SK-N-MC (cell line): ENCODE measurements at regions not wholly inside any gene's neighbourhood (a gene's known extent, or its start where the extent isn't known, plus 50 kb on each side); places are given as distances from the start of the nearest gene placed in this dataset.
"Not testable (repeated sequence)": the region's sequence is repeated elsewhere in the genome, so short reads cannot be mapped to it uniquely, and the experiment has no call there.

Experiments used
- DNase-seq: peaks from one replicate; pipeline ENCODE4 v3.0.0-alpha.2; 2011; ENCODE audit warnings: low read depth, low spot score
- H3K27ac ChIP-seq: fragments of 200-600 bp; sonication (generic); 2 replicates; pipeline ENCODE4 v1.5.1; 2016; ENCODE audit warnings: mixed run types
- H3K36me3 ChIP-seq: fragments of 200-600 bp; sonication (generic); 2 replicates; pipeline ENCODE4 v1.6.1; 2017; ENCODE audit warnings: antibody characterized with exemption, low read length, mixed read lengths; ENCODE audit not compliant: insufficient read depth
- H3K4me3 ChIP-seq: fragments of 200-600 bp; sonication (generic); 2 replicates; pipeline ENCODE4 v1.5.1; 2016
- H3K9ac ChIP-seq: fragments of 200-600 bp; sonication (generic); 2 replicates; pipeline ENCODE4 v1.8.0; 2017; ENCODE audit warnings: mixed run types, mixed read lengths; ENCODE audit not compliant: insufficient read length
- H3K9me3 ChIP-seq: fragments of 200-600 bp; sonication (generic); 2 replicates; pipeline ENCODE4 v1.6.1; 2017; ENCODE audit warnings: low read depth, mild to moderate bottlenecking, antibody characterized with exemption, low read length, moderate library complexity, mixed read lengths
- EZH2 ChIP-seq: fragments of 200-600 bp; sonication (generic); IDR thresholded peaks from one replicate; pipeline ENCODE4 v1.6.1; 2017; ENCODE audit warnings: antibody characterized with exemption
- FOXP2 ChIP-seq: optimal IDR thresholded peaks from 2 replicates; pipeline ENCODE3; 2011; ENCODE audit warnings: mild to moderate bottlenecking, moderate library complexity; ENCODE audit not compliant: insufficient read depth; ENCODE audit errors: extremely low read length, control extremely low read depth
- POLR2AphosphoS5 ChIP-seq: IDR thresholded peaks from 2 replicates; pipeline ENCODE4 v1.6.1; 2012; ENCODE audit warnings: mild to moderate bottlenecking, low read depth, low read length, borderline replicate concordance

DNA sequence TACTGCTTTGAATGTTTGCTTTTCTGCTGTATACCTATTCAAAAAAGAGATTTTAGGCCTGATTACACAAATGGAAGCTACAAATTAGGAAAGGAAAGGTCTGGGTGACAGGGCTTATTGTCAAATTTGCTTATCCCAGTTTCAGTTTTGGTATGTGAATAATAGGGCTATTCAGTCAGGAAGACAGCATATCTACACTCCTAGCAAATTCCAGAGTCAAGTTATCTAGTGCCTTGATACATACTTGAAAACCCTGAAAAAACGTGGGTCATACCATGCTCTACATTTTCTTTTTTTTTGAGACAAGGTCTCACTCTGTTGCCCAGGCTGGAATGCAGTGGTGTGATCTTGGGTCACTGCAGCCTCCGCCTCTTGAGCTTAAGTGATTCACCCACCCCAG, 59.2 kb upstream of the CCDC180 start:
- H3K4me3 ChIP-seq, H3K9me3 ChIP-seq, DNase-seq, H3K27ac ChIP-seq, H3K36me3 ChIP-seq, H3K9ac ChIP-seq: not testable (repeated sequence)

DNA sequence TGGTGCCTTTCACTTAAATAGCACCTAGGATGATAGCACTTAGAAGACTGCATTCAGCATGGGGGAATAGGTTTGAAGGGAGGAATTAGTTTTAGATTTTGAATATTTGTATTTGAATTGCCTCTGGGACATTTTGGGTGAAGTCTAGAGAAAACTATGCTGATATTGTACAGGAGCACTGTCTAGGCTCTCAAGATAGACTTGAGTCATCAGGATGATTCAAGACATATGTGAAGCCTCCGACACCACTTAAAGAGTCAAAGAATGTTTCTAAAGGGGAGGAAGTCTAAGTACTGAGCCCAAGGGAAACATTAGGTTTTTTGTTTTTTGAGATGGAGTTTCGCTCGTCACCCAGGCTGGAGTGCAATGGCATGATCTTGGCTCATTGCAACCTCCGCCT, 63.9 kb upstream of the CCDC180 start:
- no peak overlapping the region for H3K4me3 ChIP-seq
- TF ChIP-seq EZH2 (no peak), POLR2AphosphoS5 (no peak), FOXP2 (no peak)
- H3K9me3 ChIP-seq: no peaks in the 10 kb centered on the region
- no peak overlapping the region for H3K9ac ChIP-seq
- DNase-seq: no peak
- no peak overlapping the region for H3K27ac ChIP-seq
- H3K36me3 ChIP-seq: no peaks in the 10 kb centered on the region

GRCh38 chr9:97241430-97241829, 66.0 kb upstream of the CCDC180 start:
- DNase-seq, H3K36me3 ChIP-seq, H3K9ac ChIP-seq, H3K9me3 ChIP-seq, H3K27ac ChIP-seq, H3K4me3 ChIP-seq: not testable (repeated sequence)

GRCh38 chr9:97237951-97238889, 69.2 kb upstream of the CCDC180 start:
- peak overlapping the region; percentile 78 for H3K27ac ChIP-seq
- H3K9ac ChIP-seq: peak overlapping the region; percentile 83
- TF ChIP-seq FOXP2 (no peak), EZH2 (no peak), POLR2AphosphoS5 (peak; percentile 53)
- peak; percentile 28 for DNase-seq
- no peaks in the 10 kb centered on the region for H3K36me3 ChIP-seq
- H3K9me3 ChIP-seq: no peaks in the 10 kb centered on the region
- H3K4me3 ChIP-seq: peak overlapping the region; percentile 84

DNA sequence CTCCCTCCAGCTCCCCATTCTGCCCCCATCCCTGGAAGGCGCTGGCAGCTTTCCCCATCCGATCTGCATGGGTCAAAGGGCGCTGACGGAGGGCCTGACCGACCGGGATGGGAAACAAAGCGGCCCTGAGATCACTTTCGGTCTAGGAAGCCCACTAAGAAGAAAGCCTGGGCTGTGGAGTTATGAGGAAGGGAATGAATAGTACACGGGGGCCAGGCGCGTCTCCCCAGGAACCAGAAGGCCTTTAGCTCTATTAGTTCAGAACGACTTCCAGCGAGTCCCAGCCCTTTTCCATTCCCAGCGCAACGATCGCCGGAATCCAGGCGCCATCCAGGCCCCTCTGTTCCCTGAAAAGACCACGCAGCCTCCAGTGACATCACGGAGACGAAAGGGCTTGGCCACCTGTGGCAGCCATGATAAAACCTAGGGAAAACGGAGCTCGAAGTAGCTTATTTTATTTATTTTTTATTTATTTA, 70.1 kb upstream of the CCDC180 start:
- Histone ChIP-seq H3K27ac (no peak overlapping the region), H3K9ac (no peak overlapping the region), H3K36me3 (no peaks in the 10 kb centered on the region), H3K4me3 (peak overlapping the region; percentile 84; the same call in 1 of the 2 replicates), H3K9me3 (no peaks in the 10 kb centered on the region)
- TF ChIP-seq EZH2: no peak
- no peak for TF ChIP-seq FOXP2
- no peak for TF ChIP-seq POLR2AphosphoS5
- DNase-seq: no peak

- not testable (repeated sequence) for H3K4me3 ChIP-seq, H3K36me3 ChIP-seq, H3K27ac ChIP-seq, H3K9me3 ChIP-seq, H3K9ac ChIP-seq, DNase-seq
These were observed 74.5 kb upstream of the CCDC180 start for GRCh38 chr9:97233009-97233400.

DNA sequence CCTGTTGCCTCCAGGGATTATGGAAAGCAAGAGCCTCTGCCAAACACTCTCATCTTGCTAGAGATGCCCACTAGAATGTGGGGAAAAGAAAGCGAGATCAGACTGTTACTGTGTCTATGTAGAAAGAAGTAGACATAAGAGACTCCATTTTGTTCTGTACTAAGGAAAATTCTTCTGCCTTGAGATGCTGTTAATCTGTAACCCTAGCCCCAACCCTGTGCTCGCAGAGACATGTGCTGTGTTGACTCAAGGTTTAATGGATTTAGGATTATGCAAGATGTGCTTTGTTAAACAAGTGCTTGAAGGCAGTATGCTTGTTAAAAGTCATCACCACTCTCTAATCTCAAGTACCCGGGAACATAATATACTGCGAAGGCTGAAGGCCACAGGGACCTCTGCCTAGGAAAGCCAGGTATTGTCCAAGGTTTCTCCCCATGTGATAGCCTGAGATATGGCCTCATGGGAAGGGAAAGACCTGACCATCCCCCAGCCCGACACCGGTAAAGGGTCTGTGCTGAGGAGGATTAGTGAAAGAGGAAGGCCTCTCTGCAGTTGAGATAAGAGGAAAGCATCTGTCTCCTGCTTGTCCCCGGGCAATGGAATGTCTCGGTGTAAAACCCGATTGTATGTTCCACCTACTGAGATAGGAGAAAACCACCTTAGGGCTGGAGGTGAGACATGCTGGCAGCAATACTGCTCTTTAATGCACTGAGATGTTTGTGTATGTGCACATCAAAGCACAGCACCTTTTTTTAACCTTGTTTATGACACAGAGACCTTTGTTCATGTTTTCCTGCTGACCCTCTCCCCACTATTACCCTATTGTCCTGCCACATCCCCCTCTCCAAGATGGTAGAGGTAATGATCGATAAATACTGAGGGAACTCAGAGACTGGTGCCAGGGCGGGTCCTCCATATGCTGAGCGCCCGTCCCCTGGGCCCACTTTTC, 75.1 kb upstream of the CCDC180 start:
- not testable (repeated sequence) for H3K9ac ChIP-seq, H3K4me3 ChIP-seq, H3K9me3 ChIP-seq, H3K36me3 ChIP-seq, H3K27ac ChIP-seq, DNase-seq

GRCh38 chr9:97222393-97222792, 85.1 kb upstream of the CCDC180 start:
- DNase-seq, H3K9me3 ChIP-seq, H3K4me3 ChIP-seq, H3K36me3 ChIP-seq, H3K9ac ChIP-seq, H3K27ac ChIP-seq: not testable (repeated sequence)

DNA sequence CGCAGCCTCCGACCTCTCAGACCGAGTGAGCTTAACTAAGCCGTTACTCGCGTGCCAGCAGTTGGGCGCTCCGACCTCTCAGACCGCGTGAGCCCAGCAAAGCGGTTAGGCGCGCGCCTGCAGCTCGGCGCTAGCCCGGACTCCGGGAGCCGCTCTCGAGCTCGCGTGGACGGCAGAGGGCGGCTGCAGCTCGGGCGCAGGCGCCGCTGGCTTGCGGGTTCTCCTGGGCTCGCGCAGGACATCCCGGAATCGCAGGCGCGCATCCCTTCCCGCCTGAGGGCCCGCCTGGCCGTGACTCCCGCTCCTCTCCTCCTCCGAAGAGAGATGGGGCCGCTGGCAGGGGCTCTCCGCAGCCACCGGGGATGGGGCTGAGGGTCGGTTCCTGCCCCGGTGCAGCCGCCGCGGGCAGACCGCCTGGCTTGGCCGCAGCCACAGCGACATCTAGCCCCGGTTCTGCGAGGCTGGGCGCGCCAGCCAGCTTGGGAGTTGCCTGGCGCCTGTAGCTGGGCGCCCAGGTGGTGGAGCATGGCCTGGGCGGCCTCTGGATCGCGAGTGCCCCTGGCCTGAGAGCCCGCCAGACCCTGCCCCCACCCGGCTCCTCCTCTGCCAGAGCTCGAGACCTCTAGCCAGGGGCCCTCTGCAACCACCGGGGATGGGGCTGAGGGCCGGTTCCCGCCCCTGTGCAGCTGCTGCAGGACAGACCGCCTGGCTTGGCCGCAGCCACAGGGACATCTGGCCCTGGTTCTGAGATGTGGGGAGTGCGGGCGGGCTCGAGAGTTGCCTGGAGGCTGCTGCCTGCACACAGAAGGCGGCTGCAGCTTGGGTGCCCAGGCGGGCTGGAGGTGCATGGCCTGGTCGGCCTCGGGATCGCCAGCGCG, 85.7 kb upstream of the CCDC180 start:
- peak overlapping the region; percentile 25; the same call in 1 of the 2 replicates for H3K4me3 ChIP-seq
- DNase-seq, H3K9ac ChIP-seq, H3K27ac ChIP-seq, H3K36me3 ChIP-seq, H3K9me3 ChIP-seq: not testable (repeated sequence)
